H9 (cell line): ENCODE measurements at regions not wholly inside any gene's neighbourhood (a gene's known extent, or its start where the extent isn't known, plus 50 kb on each side); places are given as distances from the start of the nearest gene placed in this dataset.
A peak's percentile ranks its signal among the peaks of the same experiment; 100 is the strongest.

Experiments used
- DNase-seq: peaks from one replicate; pipeline ENCODE4 v3.0.0-alpha.2; 2017
- H2AFZ ChIP-seq: one replicate; pipeline ENCODE4 v1.6.1; 2013; ENCODE audit warnings: mild to moderate bottlenecking, low read length, control low read depth, moderate library complexity
- H2AK5ac ChIP-seq: 2 replicates; pipeline ENCODE4 v1.6.1; 2013; ENCODE audit warnings: low read length, control low read depth, mixed read lengths; ENCODE audit not compliant: insufficient read length
- H2BK120ac ChIP-seq: one replicate; pipeline ENCODE4 v1.6.1; 2013; ENCODE audit warnings: low read depth, mild to moderate bottlenecking, low read length, control low read depth, inconsistent platforms; ENCODE audit not compliant: poor library complexity, severe bottlenecking
- H2BK12ac ChIP-seq: 2 replicates; pipeline ENCODE4 v1.6.1; 2013; ENCODE audit warnings: low read length, control low read depth, mixed read lengths, low read depth; ENCODE audit not compliant: insufficient read length
- H2BK15ac ChIP-seq: 2 replicates; pipeline ENCODE4 v1.6.1; 2013; ENCODE audit warnings: low read depth, low read length, control low read depth
- H2BK20ac ChIP-seq: one replicate; pipeline ENCODE4 v1.6.1; 2013; ENCODE audit warnings: low read depth, mild to moderate bottlenecking, low read length, control low read depth, inconsistent platforms; ENCODE audit not compliant: poor library complexity, severe bottlenecking
- H2BK5ac ChIP-seq: 2 replicates; pipeline ENCODE4 v1.6.1; 2013; ENCODE audit warnings: low read length, control low read depth, mixed read lengths; ENCODE audit not compliant: insufficient read length
- H3K14ac ChIP-seq: 2 replicates; pipeline ENCODE4 v1.6.1; 2013; ENCODE audit warnings: low read length, control low read depth; ENCODE audit not compliant: insufficient read depth
- H3K18ac ChIP-seq: 2 replicates; pipeline ENCODE4 v1.6.1; 2013; ENCODE audit warnings: low read depth, mild to moderate bottlenecking, mixed read lengths, low read length, control low read depth; ENCODE audit not compliant: insufficient read length
- H3K23ac ChIP-seq: 2 replicates; pipeline ENCODE4 v1.6.1; 2013; ENCODE audit warnings: low read length, control low read depth, mixed read lengths, low read depth; ENCODE audit not compliant: insufficient read length
- H3K23me2 ChIP-seq: 2 replicates; pipeline ENCODE4 v1.6.1; 2013; ENCODE audit warnings: low read depth, mild to moderate bottlenecking, mixed read lengths, low read length, control low read depth; ENCODE audit not compliant: insufficient read length, poor library complexity, severe bottlenecking
- H3K27ac ChIP-seq: 2 replicates; pipeline ENCODE4 v1.5.1; 2013; ENCODE audit warnings: low read length, control low read depth, mixed read lengths, low read depth; ENCODE audit not compliant: insufficient read length
- H3K27me3 ChIP-seq: 2 replicates; pipeline ENCODE4 v1.6.1; 2013; ENCODE audit warnings: low read length, control low read depth, inconsistent platforms; ENCODE audit not compliant: insufficient read depth
- H3K4ac ChIP-seq: 2 replicates; pipeline ENCODE4 v1.6.1; 2013; ENCODE audit warnings: low read depth, mild to moderate bottlenecking, control low read depth, inconsistent platforms, low read length, moderate library complexity
- H3K4me1 ChIP-seq: 2 replicates; pipeline ENCODE4 v1.6.1; 2013; ENCODE audit warnings: low read length, control low read depth, inconsistent platforms; ENCODE audit not compliant: insufficient read depth
- H3K4me2 ChIP-seq: 2 replicates; pipeline ENCODE4 v1.6.1; 2013; ENCODE audit warnings: low read length, control low read depth, mixed read lengths; ENCODE audit not compliant: insufficient read length, insufficient read depth
- H3K56ac ChIP-seq: 2 replicates; pipeline ENCODE4 v1.6.1; 2013; ENCODE audit warnings: low read depth, mild to moderate bottlenecking, mixed read lengths, low read length, control low read depth; ENCODE audit not compliant: insufficient read length
- H3K79me1 ChIP-seq: 2 replicates; pipeline ENCODE4 v1.6.1; 2013; ENCODE audit warnings: low read depth, mild to moderate bottlenecking, moderate library complexity, low read length, control low read depth, inconsistent platforms; ENCODE audit not compliant: insufficient read depth, poor library complexity, severe bottlenecking
- H3K79me2 ChIP-seq: 2 replicates; pipeline ENCODE4 v1.6.1; 2013; ENCODE audit warnings: low read length, control low read depth, inconsistent platforms; ENCODE audit not compliant: insufficient read depth
- H3K9ac ChIP-seq: 2 replicates; pipeline ENCODE4 v1.6.1; 2013; ENCODE audit warnings: low read length, control low read depth, mixed read lengths; ENCODE audit not compliant: insufficient read length; ENCODE audit errors: extremely low read depth
- H3K9me3 ChIP-seq: one replicate; pipeline ENCODE4 v1.6.1; 2013; ENCODE audit warnings: low read depth, low read length, inconsistent platforms; ENCODE audit not compliant: control insufficient read depth
- H3T11ph ChIP-seq: one replicate; pipeline ENCODE4 v1.6.1; 2013; ENCODE audit warnings: mild to moderate bottlenecking, low read length, control low read depth, inconsistent platforms
- H4K20me1 ChIP-seq: one replicate; pipeline ENCODE4 v1.6.1; 2013; ENCODE audit not compliant: control insufficient read depth, insufficient read length, insufficient read depth
- H4K5ac ChIP-seq: 2 replicates; pipeline ENCODE4 v1.6.1; 2013; ENCODE audit warnings: low read depth, mild to moderate bottlenecking, mixed read lengths, low read length, control low read depth; ENCODE audit not compliant: insufficient read length
- H4K8ac ChIP-seq: replicated peaks from 2 replicates; pipeline ENCODE4 v1.6.1; 2013; ENCODE audit warnings: low read length, control low read depth, mixed read lengths, low read depth; ENCODE audit not compliant: insufficient read length
- H4K91ac ChIP-seq: 2 replicates; pipeline ENCODE4 v1.6.1; 2013; ENCODE audit warnings: low read depth, mild to moderate bottlenecking, moderate library complexity, mixed read lengths, low read length, control low read depth; ENCODE audit not compliant: insufficient read length
- H3K27ac Mint-ChIP-seq, 3 experiments: 2 replicates in 2 of 3; 3 replicates in 1 of 3; pipeline ENCODE4 v1.8.0; 2020 to 2021; ENCODE audit warnings: mixed read lengths in 3 of 3, mild to moderate bottlenecking in 1 of 3, moderate library complexity in 1 of 3
- H3K27me3 Mint-ChIP-seq: 2 replicates; pipeline ENCODE4 v1.8.0; 2021; ENCODE audit warnings: low read depth, mild to moderate bottlenecking, moderate library complexity, mixed read lengths
- H3K36me3 Mint-ChIP-seq, 3 experiments: 2 replicates in 2 of 3; 3 replicates in 1 of 3; pipeline ENCODE4 v1.8.0; 2020 to 2021; ENCODE audit warnings: low read depth in 3 of 3, mixed read lengths in 3 of 3; ENCODE audit not compliant: insufficient read depth in 1 of 3
- H3K4me1 Mint-ChIP-seq, 2 experiments: 2 replicates each; pipeline ENCODE4 v1.8.0; 2020; ENCODE audit warnings: mixed read lengths in 2 of 2
- H3K4me3 Mint-ChIP-seq, 2 experiments: 2 replicates in 1 of 2; 3 replicates in 1 of 2; pipeline ENCODE4 v1.8.0; 2020 to 2021; ENCODE audit warnings: mild to moderate bottlenecking in 2 of 2, mixed read lengths in 2 of 2, moderate library complexity in 1 of 2
- H3K9me3 Mint-ChIP-seq, 2 experiments: 2 replicates in 1 of 2; 3 replicates in 1 of 2; pipeline ENCODE4 v1.8.0; 2020; ENCODE audit warnings: mild to moderate bottlenecking in 2 of 2, mixed read lengths in 2 of 2, moderate library complexity in 1 of 2
- CTCF ChIP-seq: fragments of 200-600 bp; sonication (generic); conservative IDR thresholded peaks from 3 replicates; pipeline ENCODE4 v1.8.0; 2021; ENCODE audit warnings: antibody characterized with exemption, mild to moderate bottlenecking
- WGBS: extraction: QIAGEN DNeasy Blood & Tissue Kit; methylation state at CpG from one replicate; pipeline ENCODE4 v1.1.7; 2013; ENCODE audit warnings: missing lambda C conversion rate, low lambda C conversion rate, mixed read lengths; ENCODE audit not compliant: insufficient read length; ENCODE audit errors: extremely low coverage; 5-methylcytosine and 5-hydroxymethylcytosine counted together

DNA sequence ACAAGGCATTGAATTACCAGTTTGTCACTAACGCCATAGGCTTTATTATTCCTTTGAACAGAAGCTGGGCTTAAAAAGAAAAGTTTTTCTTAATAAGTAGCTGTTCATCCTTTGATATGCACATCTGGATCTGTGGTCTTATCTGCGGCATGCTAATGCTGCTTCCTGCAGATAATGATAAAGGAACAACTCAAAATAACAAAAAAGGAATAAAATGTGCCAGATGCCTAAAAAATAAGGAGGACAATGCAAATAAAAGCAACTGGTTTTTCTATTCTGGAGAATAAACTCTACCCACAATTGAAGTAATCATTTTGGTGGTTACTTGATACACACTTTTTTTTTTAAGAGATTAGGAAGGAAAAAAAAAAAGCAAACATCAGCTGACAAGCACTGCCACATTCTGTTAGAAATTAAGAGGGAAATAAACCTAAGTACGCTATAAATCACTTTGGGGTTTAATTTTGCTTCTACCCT is 156.8 kb upstream of the SALL4 start:
- Histone ChIP-seq H2AFZ (no peak overlapping the region), H3K9ac (no peak overlapping the region), H3K79me2 (no peaks in the 10 kb centered on the region), H3K18ac (no peak overlapping the region), H3K4me2 (no peak overlapping the region), H3K23me2 (no peaks in the 10 kb centered on the region), H2AK5ac (no peak overlapping the region), H3K56ac (no peak overlapping the region), H3K79me1 (no peaks in the 10 kb centered on the region), H3K9me3 (no peaks in the 10 kb centered on the region), H3K23ac (no peak overlapping the region), H3K14ac (no peak overlapping the region), H3K27me3 (no peaks in the 10 kb centered on the region), H3T11ph (no peak overlapping the region), H3K27ac (no peak overlapping the region), H4K8ac (no peak overlapping the region), H2BK5ac (no peak overlapping the region), H2BK15ac (no peak overlapping the region), H2BK120ac (no peak overlapping the region), H4K5ac (no peak overlapping the region), H3K4ac (no peak overlapping the region), H4K20me1 (no peaks in the 10 kb centered on the region), H3K4me1 (peaks cover 19% of the 10 kb centered on the region), H4K91ac (no peak overlapping the region), H2BK20ac (no peak overlapping the region), H2BK12ac (no peak overlapping the region)
- Mint-ChIP-seq H3K4me1 (peaks cover 49 to 57% of the 10 kb centered on the region in 2 experiments), H3K9me3 (no peaks in the 10 kb centered on the region), H3K4me3 (peak overlapping the region; percentile 7 to 45; a peak in 2 of 5 replicates), H3K36me3 (no peaks in the 10 kb centered on the region), H3K27me3 (no peaks in the 10 kb centered on the region), H3K27ac (peak overlapping the region; percentile 11 to 95 (median 17); a peak in 4 of 7 replicates)
- no CpG with 5 or more reads among the region's 3 CpGs for WGBS
- no peak for DNase-seq
- no peak for TF ChIP-seq CTCF
